HG02852 (cell line): ENCODE measurements at regions not wholly inside any gene's neighbourhood (a gene's known extent, or its start where the extent isn't known, plus 50 kb on each side); places are given as distances from the start of the nearest gene placed in this dataset.

ENCODE experiments used
- ATAC-seq: cut with Tn5 transposase; IDR thresholded peaks from one replicate; pipeline ENCODE4 v1.9.1; 2021; ENCODE audit warnings: mild to moderate bottlenecking, moderate library complexity; ENCODE audit not compliant: unreplicated experiment

DNA sequence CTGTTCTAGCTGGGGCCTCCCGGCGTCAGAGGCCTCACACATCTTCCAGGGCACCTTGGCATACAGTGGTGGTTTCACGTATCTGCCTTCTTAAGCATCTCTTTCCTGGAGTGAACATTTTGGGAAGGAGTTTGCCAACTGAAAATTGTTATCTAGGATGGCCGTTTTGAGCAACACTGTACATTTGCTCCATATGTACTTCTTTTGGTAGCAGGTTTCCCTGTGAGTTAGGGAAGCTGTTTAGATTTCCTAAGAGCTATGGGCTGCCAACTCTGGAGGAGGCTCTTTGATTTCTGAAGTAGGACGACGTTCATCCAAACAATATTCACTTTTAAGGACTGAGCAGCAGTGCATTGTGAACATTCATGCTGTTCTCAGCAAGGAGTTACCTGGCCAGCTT, 665.9 kb downstream of the SQOR start:
- no peak for ATAC-seq

DNA sequence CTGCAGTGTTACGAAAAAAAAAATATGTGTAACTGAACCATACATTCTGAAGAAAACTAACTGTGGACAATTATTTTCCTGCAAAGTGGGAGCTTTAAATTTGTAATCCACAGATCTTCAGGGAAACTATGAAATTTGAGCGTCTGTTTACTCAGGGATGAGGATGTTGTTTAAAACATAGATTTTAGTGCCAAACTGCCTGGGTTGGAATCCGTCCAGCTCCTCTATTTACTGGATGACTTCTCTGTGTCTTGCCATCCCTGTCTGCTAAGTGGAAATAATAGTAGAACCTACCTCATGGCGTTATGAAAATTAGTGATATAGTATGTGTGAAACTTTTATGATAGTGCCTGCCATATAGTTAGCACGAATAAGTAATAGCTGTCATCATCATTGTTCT, 666.5 kb downstream of the SQOR start:
- no peak for ATAC-seq

DNA sequence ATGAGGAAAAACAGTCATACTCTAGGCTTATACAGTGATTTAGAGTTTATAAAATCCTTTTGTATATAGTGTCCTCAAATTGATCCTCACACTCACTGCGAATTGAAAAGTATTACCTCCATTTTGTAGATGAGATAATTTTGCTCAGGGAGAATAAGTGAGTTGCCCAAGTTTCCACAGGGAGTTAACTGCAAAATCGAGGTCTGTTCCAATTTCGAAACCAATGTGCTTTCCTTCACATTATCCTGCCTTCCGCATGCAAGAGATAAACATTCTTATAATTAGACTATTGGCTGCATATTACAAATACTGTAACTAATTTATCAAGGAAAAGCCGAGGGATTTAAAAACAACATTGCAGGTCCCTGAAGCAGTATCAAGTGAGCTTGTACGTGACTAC, 667.0 kb downstream of the SQOR start:
- no peak for ATAC-seq

DNA sequence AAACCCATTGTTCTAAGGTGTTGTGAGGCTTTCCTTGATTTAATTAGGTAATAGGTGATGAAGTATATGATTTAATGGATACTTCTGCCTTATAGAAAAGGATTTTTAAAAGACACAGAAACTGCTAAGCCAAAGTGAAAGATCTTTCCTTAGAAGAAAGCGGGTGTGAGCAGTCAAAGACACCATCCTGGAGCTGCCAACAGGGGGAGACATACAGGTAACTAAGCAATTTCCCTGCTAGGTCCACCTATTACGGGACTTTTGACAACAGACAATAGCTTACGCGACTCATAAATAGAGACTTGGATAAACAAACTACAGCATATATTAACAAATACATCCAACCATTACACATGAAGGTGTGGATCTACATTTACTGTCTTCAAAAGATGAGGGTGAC, 669.5 kb downstream of the SQOR start:
- no peak for ATAC-seq

DNA sequence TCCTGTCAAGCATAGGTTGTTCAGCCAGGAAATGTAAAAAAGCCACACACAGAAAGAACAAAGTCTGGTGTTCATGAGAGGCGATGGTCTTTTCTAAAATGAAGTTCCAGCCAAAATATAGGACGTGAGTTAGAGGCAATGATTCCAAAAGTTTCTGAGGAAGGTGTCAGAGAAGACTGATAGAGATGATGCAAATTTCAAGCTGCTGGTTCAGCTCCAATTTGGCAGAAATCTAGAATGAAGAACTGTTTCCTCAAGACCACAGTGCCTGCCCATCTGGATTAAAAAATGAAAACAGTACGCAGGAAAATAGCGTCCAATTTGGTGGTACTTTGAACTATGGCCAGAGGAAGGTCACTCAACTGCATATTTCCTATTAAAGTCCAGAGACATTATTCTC, 672.9 kb downstream of the SQOR start:
- ATAC-seq: no peak

DNA sequence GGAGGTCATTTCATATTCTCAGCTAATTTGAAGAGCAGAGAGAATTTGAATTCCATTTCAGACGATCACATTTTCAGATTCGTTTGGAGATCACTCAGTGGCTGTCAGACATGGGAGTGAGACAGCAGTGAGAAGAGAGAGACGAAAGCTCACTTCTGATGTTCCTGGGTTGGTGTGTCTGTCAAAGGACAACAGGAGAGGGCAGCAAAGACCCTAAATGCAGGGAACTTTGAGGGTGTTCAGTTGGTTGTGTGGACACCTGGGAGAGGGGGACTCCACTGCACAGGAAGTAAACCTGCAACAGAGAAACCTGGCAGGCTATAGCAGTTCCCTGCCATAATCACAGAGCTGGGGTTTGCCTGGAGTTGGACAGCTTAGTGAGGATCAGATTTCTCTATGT, 675.1 kb downstream of the SQOR start:
- ATAC-seq: no peak

DNA sequence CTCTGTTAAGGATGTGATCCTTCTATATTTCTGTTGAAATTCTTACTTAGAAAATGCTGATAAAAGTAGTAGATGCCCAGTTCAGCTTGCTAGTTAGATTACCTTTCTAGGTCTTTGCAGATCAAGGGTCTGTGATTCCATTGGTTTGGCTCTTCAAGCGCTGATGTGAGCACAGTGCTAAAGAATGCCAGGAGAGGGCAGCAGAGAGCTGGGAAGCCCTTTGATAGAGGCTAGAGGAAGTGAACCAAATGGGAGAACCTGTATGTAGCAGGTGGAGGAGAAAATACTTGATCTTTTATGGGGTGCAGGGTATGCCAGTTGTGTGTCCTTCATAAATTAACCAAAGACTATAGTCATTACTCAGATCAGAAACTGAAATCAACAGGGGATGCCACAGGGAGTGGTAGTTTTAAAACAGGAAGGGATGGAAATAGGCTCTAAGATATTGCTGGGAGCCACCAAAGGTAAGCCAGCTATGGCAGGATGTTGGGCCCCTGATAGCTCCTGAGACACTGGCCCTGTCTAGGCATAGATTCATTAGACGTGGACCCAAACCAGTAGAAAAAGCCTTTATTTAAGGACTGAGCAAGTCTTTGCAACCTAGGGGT, 677.4 kb downstream of the SQOR start:
- peak; percentile 94 for ATAC-seq

DNA sequence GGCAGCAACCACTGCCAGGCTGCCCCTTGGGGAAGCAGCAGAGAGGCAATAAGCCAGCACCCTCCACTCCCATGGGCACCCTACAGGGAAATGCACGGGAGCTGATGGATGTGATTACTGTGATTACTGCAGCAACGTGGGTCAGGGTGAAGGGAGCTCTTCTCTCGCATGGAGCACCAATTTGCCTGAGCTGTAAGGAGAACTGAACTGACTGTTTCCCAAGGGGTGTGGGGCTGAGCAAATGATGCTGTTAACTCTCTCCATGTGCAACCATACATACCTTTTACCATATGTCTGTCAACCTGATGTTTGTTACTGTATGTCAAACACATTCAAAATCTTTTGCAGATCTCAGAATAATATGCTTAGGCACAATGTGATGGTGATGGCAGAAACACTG, 680.6 kb downstream of the SQOR start:
- ATAC-seq: no peak

DNA sequence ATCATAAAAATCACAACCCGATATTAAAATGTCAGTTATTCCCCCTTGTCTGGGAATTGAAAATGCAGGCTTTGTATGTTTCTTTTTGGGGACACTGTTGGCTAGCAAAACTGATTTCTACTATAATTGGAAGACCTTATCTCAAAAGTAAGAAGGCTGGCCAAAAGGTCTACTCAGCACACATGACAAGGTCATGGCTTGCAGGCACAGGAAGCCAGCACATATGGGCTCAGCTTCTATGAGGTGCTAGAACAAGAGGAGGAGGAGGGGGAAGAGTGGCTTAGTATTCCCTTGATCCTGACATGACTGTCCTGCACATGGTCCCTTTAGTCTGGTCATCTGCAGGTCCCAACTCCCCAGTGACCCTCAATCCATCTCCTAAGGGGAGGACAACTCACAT, 681.2 kb downstream of the SQOR start:
- no peak for ATAC-seq

DNA sequence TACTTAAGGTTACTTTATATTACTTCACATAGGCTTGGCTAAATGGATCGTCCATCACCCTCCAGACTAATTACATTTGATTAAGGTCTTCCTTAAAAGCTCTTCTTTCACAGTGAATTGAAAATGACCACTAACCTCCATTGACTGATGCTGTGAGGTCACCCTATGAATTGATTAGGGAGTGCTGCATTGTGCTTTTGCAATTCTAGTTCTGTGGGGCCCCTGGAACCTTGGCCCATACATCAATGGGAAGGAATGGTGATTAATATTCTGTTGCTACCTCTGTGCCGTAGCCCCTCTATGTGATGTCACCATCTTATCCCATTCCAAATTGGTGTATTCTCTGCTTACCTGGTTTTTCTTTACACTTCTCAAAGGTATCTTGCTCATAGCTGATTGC, 682.2 kb downstream of the SQOR start:
- ATAC-seq: no peak

DNA sequence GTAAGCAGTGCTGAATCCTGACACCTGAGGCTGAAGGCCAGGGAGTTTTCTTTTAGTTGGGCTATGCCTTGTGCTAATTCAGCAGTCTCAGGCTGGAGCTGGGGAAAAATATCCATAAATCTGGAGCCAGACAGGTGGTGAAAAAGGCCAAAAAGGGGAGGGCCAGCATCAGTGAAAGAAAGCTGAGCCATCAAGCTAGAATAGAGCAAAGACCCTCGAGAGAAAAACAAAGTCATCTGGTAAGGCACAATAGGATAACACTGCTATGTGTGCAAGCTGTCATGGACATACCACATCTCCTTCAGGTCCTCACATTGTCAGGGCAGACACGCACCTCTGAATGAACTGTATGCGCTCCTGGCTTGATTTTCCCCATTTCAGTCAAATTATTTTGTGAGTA, 687.9 kb downstream of the SQOR start:
- ATAC-seq: no peak

DNA sequence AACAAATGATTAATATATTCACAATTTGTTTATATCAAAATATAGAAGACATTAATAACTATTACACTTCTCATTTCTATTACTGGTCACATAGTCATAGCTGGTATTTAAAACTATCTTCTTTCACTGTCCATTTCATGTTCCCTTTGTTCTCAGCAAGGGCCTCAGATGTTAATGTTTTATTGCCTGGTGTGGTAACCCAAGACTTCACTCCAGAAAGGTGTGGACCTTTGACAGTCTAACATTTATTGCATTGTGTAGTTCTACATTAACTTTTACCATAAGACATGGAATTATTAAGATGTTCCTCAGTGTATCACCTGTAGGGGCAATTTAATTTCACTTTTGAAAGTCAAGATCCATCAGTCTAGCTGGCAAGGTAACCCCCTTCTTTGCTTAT, 691.3 kb downstream of the SQOR start:
- no peak for ATAC-seq

DNA sequence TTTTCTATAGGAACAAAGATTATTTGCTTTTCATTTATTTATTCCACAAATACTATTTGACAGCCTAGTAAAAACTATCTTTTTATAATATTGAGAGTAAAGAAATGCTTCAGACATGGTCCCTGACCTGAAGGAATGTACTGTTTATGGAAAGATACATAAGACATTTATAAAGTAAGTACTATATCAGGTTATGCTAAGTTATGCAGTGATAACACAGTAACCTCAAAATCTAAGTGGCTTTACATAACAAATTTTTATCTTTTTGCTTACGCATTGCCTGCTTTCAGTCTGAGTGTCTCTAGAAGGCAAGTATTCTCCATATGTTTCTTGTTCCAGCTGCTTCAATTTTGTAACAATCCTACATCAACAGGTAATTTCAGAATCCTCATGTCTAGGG, 694.0 kb downstream of the SQOR start:
- no peak for ATAC-seq

DNA sequence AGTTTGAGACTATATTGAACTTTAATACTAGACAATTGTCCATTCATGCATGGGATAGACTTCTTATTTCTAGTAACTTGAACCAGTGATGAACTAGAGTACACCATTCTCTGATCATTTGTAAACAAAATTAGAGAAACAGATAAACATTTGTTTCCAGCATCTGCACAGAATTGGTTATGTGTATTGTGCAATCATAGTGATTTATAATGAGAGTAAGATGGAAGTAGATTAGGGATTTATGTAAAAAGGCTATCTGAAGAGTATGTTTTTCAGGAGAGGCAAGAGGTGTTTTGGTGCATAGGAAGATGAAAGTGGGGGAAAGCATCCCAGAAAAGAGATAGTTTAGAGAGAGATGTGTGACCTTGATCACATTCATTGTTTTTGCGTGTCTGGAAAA, 695.0 kb downstream of the SQOR start:
- ATAC-seq: no peak

DNA sequence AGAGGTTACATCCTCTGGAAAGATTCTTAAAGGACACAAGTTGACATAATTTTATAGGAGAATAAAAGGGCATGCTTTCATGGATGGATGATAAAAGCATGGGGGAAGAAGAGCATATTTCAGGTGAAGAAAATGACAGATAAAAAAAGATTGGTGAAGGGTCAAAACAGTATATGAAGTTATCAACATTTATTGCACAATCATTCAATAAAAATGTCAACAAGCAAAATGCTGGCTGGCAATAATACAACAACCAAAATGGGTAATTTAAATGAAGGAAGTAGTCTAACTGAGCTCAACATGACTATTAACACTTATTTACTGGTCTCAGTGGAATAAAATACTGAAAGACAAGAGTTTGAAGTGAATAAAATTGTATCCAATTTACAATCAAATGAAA, 696.7 kb downstream of the SQOR start:
- ATAC-seq: no peak

DNA sequence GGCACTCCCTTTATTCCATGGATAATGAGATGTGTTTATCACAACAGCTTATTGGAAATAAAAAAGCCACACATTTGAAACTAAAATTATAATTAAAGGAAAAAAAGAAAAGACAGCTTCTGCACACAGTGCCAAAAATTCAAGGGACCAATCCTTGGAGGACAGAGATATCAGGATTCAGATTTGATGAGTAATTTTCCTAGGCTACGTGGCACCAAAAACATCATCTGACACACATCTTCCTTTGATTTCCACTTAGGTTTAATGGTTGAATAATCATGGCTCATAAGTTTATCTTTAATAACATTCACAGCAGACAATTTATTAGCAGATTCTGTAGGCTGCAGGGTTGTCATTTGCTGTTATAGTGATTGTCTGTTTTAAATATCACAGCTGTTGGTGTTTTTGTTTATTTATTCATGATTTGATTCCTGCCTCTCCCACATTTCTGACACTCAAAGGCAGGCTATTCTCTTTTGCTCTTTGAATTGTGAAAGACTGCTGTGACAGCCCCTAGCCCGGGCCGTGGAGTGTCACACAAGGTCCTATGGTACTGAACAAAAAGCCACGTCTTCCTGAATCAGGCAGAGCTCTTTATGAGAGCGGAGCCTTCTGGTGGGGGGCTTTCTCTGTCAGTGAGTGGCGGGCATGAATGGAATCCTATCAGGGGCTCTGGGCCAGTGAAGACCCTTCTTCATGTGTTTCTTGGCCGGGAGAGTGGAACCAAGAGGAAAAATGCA, 708.5 kb downstream of the SQOR start:
- ATAC-seq: no peak

DNA sequence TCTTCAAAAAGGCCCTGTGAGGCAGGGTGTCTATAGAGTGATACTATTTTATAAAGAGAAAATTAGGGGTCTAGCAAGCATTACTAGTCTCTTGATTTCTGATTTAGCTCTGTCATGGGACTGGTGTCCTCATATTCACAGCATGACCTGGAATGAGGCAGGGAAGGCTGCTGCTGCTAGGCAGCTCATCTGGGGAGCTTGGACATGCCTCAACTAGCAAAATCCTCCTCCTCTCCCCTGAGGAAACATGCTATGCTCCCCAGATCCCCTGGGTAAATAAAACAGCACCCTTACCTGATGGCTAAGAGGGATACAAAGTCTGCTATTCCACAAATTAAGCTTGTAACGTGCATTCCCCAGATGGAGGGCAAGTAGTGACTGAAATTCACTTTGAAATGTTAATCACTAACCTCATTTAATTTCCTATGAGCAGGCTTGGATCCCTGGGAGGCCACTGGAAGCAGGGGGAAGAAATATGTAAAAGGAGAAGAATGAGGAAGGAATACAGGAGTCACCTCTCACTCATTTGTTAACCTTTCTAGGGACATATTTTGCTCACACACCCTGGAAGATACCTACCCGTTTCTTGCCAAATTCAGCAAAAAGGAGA, 709.4 kb downstream of the SQOR start:
- ATAC-seq: no peak

DNA sequence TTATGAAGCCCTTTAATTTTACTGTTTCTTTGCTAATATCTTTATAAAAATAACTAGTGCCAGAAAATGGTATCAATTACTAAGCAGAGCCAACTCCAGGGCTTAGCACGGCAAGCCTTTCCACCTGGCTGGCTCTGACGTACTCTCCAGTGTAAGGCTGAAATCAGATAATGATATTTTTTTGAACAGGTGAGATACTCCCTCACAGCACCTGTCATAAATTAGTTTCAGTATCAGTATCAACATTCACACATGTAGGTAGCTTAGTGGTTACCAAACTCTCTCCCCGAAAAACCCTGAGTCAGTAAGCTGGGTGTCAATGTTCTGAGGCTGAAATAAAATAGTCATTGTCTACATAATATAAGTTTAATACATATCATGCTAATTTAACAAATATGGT, 710.1 kb downstream of the SQOR start:
- ATAC-seq: no peak

DNA sequence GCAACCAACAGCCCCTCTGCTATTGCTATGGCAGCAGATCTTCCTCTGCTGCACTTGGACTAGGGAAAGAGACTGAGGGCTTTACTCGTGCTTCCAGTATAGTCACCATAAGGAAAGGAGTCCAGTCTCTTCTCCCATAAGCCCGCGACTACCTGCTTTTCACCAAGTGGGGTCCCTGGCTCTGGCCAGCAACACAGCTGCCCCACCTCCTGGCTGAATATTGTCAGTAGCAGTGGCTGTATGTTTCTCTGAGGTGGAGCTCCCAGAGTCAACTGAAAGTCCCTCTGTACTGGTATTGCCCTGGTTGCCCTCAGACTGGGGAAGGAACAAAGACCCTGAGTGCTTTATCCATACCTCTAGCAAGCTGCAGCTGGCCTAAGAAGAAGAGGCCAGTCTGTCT, 719.6 kb downstream of the SQOR start:
- ATAC-seq: no peak

DNA sequence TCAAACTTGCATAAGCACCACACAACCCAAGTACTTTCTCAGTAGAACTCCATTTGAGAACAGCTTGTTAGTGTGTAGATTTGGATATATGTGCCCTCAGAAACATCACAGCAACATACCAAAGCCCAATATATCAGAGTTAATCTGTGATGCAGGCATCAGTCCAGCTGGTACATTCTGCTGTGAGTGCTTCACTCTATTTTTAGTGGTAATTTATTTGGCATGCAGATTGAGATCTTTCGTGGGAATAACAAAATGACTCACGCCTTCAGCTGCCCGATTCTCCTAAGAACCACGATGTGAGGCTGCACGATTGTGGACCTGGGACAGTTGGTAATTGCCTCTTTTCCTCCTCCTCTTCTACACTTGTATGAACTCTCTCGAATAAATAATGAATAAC, 730.7 kb downstream of the SQOR start:
- ATAC-seq: no peak

DNA sequence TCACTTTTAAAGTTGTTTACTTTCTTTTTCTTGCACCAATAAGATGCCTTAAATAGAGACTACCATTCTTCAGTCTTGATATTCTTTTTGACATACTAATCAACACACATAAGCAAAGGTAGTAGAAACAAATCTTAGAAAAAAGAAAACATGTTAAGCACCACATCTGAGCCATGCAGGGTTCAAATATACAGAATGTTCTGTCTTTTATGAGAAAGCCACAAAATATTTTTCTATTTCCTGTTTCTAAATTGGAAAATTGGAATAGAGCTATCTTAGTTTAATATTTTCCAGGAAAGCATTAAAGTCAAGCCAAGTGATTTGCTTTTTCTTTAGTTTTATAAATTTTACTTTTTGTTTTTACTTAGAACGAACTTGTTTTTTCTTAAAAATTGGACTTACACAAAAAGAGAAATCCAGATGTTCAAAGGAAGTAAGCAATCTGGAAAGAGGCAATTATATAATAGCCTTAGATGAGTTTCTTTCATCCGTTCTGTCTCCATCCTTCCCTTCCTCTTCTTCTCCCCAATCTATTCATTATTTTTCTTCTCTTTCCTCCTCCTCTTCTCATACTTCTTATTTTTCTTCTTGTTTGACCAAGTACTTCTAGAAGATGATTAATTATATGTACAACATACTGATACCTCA, 731.7 kb downstream of the SQOR start:
- no peak for ATAC-seq

DNA sequence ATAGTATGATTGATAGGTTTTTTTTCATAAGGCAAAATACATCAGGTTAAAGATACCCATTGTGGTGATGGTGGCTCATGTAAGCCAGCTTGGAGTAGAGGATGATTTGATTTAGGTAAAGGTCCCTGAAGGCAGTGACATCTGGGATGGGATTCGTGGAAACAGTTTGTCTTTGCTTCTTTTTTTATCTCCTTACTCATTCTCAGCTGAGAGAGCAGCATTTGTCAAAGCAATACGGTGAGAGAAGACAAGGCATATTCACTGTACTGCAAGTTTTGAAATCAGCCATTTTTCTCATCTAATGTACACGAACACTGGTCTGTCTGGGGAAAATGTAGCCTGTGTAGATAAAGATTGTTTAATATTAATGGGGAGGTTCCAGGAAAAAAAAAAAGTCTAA, 749.1 kb downstream of the SQOR start:
- no peak for ATAC-seq
